CD4-positive, alpha-beta T cell (primary cell): ENCODE measurements at regions not wholly inside any gene's neighbourhood (a gene's known extent, or its start where the extent isn't known, plus 50 kb on each side); places are given as distances from the start of the nearest gene placed in this dataset.

Source experiments
- ATAC-seq: fragments of 200-7000 bp; cut with Tn5 transposase; one replicate; pipeline ENCODE4 v1.10.0; 2022; ENCODE audit warnings: mild to moderate bottlenecking; ENCODE audit not compliant: poor library complexity
- CTCF ChIA-PET: fragments of 350-600 bp; sonication (Branson Sonifier 250); formaldehyde crosslinking; loops from one replicate; lab custom pipeline; 2021; ENCODE audit warnings: antibody characterized with exemption, inconsistent platforms; lab: Charles Lee
- POLR2A ChIA-PET: fragments of 350-600 bp; sonication (Branson Sonifier 250); formaldehyde crosslinking; loops from one replicate; lab custom pipeline; 2021; ENCODE audit warnings: antibody characterized with exemption, inconsistent platforms; lab: Charles Lee
- DNase-seq, 14 experiments: peaks; one replicate each; pipeline ENCODE4 v3.0.0-alpha.2; 2013 to 2020; ENCODE audit warnings: mixed read lengths in 2 of 14
- H3K27ac ChIP-seq, 2 donors: one replicate each; pipeline versions ENCODE4 v1.5.1 to v1.7.0; 2013; ENCODE audit warnings: low read length in 2 of 2, low read depth in 1 of 2, mild to moderate bottlenecking in 1 of 2
- H3K27me3 ChIP-seq, 2 experiments: 1 replicate in 1 of 2; 2 replicates in 1 of 2; pipeline versions ENCODE4 v1.6.1 to v1.7.0; 2013; ENCODE audit warnings: low read length in 2 of 2, control low read depth in 1 of 2, mild to moderate bottlenecking in 1 of 2, moderate library complexity in 1 of 2; ENCODE audit not compliant: insufficient read depth in 2 of 2, control insufficient read depth in 1 of 2
- H3K36me3 ChIP-seq: one replicate; pipeline ENCODE4 v1.6.1; 2013; ENCODE audit warnings: low read length, control low read depth; ENCODE audit not compliant: insufficient read depth
- H3K4me1 ChIP-seq: one replicate; pipeline ENCODE4 v1.6.1; 2013; ENCODE audit warnings: low read length, control low read depth; ENCODE audit not compliant: insufficient read depth
- H3K4me3 ChIP-seq: one replicate; pipeline ENCODE4 v1.5.1; 2013; ENCODE audit warnings: mild to moderate bottlenecking, low read length, moderate library complexity
- H3K9me3 ChIP-seq, 2 experiments: 1 replicate in 1 of 2; 2 replicates in 1 of 2; pipeline versions ENCODE4 v1.6.1 to v1.7.0; 2013; ENCODE audit warnings: low read length in 2 of 2, mild to moderate bottlenecking in 2 of 2, control low read depth in 1 of 2, moderate library complexity in 1 of 2; ENCODE audit not compliant: control insufficient read depth in 1 of 2, insufficient read depth in 1 of 2
- H3K27ac Mint-ChIP-seq: one replicate; pipeline ENCODE4 v1.8.0; 2020; ENCODE audit warnings: mixed read lengths
- H3K27me3 Mint-ChIP-seq: one replicate; pipeline ENCODE4 v1.8.0; 2021; ENCODE audit warnings: mixed read lengths
- H3K36me3 Mint-ChIP-seq: one replicate; pipeline ENCODE4 v1.8.0; 2021; ENCODE audit warnings: low read depth, mixed read lengths
- H3K4me1 Mint-ChIP-seq: one replicate; pipeline ENCODE4 v1.8.0; 2021; ENCODE audit warnings: low read depth, mixed read lengths
- H3K4me3 Mint-ChIP-seq: one replicate; pipeline ENCODE4 v1.8.0; 2020; ENCODE audit warnings: mild to moderate bottlenecking, mixed read lengths
- H3K9me3 Mint-ChIP-seq: one replicate; pipeline ENCODE4 v1.8.0; 2020; ENCODE audit warnings: mixed read lengths
- intact Hi-C, 2 experiments: fragments of 100-400 bp; cut with DNase I in 1 of 2; cut with micrococcal nuclease in 1 of 2; formaldehyde crosslinking; loops; one replicate each; pipeline versions ENCODE4 v1.15.1 to v1.9.0; 2023 to 2025; cut with DNase I, micrococcal nuclease
- TF ChIP-seq, protein P1 (sequence below): fragments of 200-600 bp; IDR thresholded peaks from one replicate; pipeline ENCODE4 v1.8.0; 2022; ENCODE audit warnings: antibody characterized with exemption, mild to moderate bottlenecking

DNA sequence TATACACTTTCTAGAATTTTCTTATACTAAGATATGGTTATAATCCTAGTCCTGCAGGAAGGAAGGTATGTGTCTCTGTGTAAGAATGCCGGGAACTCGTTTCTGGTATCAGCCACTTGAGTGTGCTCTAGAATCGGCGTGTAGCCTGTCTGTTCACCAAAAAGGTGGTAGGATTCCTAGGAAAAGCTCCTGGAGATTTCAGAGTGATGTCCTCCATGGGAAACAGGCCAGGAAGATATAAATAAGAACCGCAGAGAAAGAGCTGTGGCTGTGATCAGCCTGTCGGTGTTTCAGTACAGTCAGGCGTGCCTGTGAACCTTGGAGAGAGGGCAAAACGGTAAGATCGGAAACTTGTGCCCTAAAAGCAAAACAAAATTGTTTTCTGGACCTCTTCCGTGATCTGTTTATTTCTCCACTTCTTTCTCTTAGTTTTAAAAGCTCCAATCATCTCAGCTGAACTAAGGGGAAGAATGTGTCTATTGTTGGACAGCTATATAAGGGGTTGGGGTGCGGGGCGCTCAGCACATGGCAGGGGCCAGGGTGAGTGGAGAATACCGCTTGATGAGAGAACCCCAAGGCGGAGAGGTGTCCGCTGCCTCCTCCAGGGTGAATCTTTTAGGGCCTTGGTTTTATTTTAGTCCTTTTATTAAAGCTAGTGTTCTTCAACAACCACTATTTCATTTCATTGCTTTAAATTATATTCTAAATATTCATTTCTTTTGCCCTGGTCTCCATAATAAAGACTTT, 303.8 kb upstream of the TENM3 start:
- Mint-ChIP-seq H3K4me1 (no peaks in the 10 kb centered on the region), H3K9me3 (peaks cover 2% of the 10 kb centered on the region), H3K27ac (no peak overlapping the region), H3K4me3 (no peak overlapping the region), H3K36me3 (no peaks in the 10 kb centered on the region), H3K27me3 (no peaks in the 10 kb centered on the region)
- TF ChIP-seq, protein P1, sequence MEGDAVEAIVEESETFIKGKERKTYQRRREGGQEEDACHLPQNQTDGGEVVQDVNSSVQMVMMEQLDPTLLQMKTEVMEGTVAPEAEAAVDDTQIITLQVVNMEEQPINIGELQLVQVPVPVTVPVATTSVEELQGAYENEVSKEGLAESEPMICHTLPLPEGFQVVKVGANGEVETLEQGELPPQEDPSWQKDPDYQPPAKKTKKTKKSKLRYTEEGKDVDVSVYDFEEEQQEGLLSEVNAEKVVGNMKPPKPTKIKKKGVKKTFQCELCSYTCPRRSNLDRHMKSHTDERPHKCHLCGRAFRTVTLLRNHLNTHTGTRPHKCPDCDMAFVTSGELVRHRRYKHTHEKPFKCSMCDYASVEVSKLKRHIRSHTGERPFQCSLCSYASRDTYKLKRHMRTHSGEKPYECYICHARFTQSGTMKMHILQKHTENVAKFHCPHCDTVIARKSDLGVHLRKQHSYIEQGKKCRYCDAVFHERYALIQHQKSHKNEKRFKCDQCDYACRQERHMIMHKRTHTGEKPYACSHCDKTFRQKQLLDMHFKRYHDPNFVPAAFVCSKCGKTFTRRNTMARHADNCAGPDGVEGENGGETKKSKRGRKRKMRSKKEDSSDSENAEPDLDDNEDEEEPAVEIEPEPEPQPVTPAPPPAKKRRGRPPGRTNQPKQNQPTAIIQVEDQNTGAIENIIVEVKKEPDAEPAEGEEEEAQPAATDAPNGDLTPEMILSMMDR, result no peak
- H3K36me3 ChIP-seq, result no peaks in the 10 kb centered on the region
- H3K27ac ChIP-seq, result no peak overlapping the region
- POLR2A ChIA-PET, result no interaction called here
- H3K4me3 ChIP-seq, result no peak overlapping the region
- CTCF ChIA-PET, result no interaction called here
- H3K4me1 ChIP-seq, result no peaks in the 10 kb centered on the region
- H3K27me3 ChIP-seq, result no peaks in the 10 kb centered on the region
- H3K9me3 ChIP-seq, result peaks cover 0 to 4% of the 10 kb centered on the region in 2 experiments
- ATAC-seq (no peak), DNase-seq (no peak)
- intact Hi-C loops, result no loop called here

DNA sequence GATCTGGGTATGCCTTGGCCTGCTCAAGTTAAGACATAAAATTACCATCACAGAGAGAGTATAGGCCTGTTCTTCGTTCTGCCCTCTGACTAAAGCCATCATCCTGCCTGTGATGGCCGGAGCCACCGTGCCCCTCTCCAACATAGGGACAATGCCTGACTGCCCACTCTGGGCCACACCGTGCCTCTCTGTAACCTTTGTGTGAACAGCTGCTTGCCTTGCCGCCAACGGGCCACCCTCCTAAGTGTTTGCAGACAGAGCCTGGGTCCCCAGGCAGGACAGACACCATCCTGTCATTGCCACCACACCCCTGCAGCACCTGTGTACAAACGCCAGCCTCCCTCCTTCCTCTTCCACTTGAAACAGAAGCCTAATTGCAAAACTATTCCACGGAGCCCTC, 298.7 kb upstream of the TENM3 start:
- Mint-ChIP-seq H3K9me3 (no peaks in the 10 kb centered on the region), H3K36me3 (no peaks in the 10 kb centered on the region), H3K27me3 (no peaks in the 10 kb centered on the region), H3K27ac (no peak overlapping the region), H3K4me3 (no peak overlapping the region), H3K4me1 (no peaks in the 10 kb centered on the region)
- TF ChIP-seq, protein P1, result no peak
- intact Hi-C loops, result no loop called here
- no peaks in the 10 kb centered on the region for H3K36me3 ChIP-seq
- H3K27me3 ChIP-seq, result no peaks in the 10 kb centered on the region
- H3K4me3 ChIP-seq, result no peak overlapping the region
- no peak overlapping the region for H3K27ac ChIP-seq
- ChIA-PET CTCF (no interaction called here), POLR2A (no interaction called here)
- no peaks in the 10 kb centered on the region for H3K4me1 ChIP-seq
- H3K9me3 ChIP-seq, result peaks cover 0 to 5% of the 10 kb centered on the region in 2 experiments
- no peak for ATAC-seq
- no peak for DNase-seq

DNA sequence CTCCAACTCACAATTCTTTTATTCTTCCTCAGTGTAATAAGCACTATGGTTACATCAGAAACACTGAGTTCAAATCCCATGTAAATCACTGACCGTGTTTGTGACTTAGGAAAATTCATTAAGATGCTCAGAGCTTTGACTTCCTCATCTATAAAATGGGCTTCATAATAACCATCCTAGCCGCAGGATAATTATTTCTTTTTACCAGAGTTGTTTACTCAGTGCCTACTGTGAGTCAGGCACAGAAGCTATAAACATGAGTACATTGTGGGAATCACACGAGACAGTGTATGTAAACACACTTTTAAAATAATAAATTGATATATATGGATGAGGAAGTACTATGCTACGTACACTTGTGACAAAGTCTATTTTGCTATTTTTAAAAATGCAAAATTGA, 296.3 kb upstream of the TENM3 start:
- no peak overlapping the region for H3K4me3 ChIP-seq
- H3K27me3 ChIP-seq, result no peaks in the 10 kb centered on the region
- CTCF ChIA-PET, result no interaction called here
- no peak overlapping the region for H3K4me3 Mint-ChIP-seq
- no peaks in the 10 kb centered on the region for H3K36me3 Mint-ChIP-seq
- no peak overlapping the region for H3K27ac Mint-ChIP-seq
- TF ChIP-seq, protein P1, result no peak
- no peaks in the 10 kb centered on the region for H3K4me1 ChIP-seq
- H3K36me3 ChIP-seq, result no peaks in the 10 kb centered on the region
- no peaks in the 10 kb centered on the region for H3K9me3 Mint-ChIP-seq
- H3K4me1 Mint-ChIP-seq, result no peaks in the 10 kb centered on the region
- H3K27me3 Mint-ChIP-seq, result no peaks in the 10 kb centered on the region
- no peak for ATAC-seq
- POLR2A ChIA-PET, result no interaction called here
- no peak overlapping the region for H3K27ac ChIP-seq
- DNase-seq, result no peak
- intact Hi-C loops, result no loop called here
- peaks cover 0 to 5% of the 10 kb centered on the region in 2 experiments for H3K9me3 ChIP-seq
